SH-SY5Y (cell line): ENCODE measurements at regions not wholly inside any gene's neighbourhood (a gene's known extent, or its start where the extent isn't known, plus 50 kb on each side); places are given as distances from the start of the nearest gene placed in this dataset.

Source experiments
- GATA2 ChIP-seq: IDR thresholded peaks from 2 replicates; pipeline ENCODE4 v1.6.1; 2011; ENCODE audit warnings: mild to moderate bottlenecking, low read depth, low read length
- GATA3 ChIP-seq: IDR thresholded peaks from 2 replicates; pipeline ENCODE4 v1.6.1; 2011; ENCODE audit warnings: low read depth, mild to moderate bottlenecking, low read length, moderate library complexity

DNA sequence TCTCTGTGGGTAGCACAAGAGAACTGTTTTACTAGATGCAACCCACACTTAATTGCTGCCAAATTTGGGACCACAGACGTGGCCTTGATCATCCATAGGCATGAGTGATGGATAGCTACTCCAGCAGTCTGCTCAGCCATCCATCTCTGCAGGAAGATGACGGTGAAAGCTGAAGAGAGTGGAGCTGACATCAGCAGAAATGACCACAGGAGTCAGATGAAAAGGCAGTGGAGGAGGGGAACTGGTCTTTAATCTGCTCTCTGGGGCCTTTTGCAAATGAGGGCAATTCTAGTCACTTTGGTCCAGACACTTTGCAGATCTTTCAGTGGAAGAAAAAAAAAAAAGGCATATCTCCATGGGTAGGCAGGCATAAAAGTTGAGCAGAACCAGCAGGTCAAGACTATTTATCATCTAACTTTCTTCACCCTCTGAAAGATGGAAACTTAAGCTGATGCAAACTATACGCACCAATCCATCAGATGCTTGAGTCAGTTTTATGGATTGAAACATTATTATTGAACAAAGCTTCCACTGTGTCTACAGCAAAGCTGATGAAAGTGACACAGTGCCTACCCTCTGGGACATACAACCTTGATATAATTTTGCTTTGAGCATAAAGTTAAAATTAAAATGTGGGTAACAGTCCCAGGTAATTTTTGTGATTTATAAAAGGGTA is 281.6 kb upstream of the OBI1 start:
- no peak for TF ChIP-seq GATA2
- no peak for TF ChIP-seq GATA3
